ENCODE measurements at regions not wholly inside any gene's neighbourhood (a gene's known extent, or its start where the extent isn't known, plus 50 kb on each side); places are given as distances from the start of the nearest gene placed in this dataset.

- no peak for DNase-seq
These were observed 85.7 kb upstream of the SHB start for GRCh38 chr9:38154501-38155421.

DNA sequence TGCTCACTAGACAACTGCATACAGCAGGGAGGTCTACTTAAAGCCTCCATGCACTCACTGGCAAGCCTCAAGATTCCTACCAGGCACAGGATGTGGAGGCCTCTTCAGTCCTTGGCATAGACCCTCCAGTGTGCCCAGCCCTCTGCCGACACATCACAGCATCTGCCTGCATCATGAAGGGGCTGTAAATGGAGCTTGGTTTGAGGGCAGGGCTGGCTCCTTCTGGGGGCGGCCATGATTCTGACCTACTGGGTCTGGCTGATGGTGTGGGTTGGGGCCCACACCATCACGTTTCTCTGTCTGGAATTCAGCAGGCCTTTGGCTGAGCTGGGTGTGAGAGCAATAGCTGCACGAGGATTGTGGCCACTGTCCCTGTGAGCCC, 84.9 kb upstream of the SHB start:
- DNase-seq = no peak

DNA sequence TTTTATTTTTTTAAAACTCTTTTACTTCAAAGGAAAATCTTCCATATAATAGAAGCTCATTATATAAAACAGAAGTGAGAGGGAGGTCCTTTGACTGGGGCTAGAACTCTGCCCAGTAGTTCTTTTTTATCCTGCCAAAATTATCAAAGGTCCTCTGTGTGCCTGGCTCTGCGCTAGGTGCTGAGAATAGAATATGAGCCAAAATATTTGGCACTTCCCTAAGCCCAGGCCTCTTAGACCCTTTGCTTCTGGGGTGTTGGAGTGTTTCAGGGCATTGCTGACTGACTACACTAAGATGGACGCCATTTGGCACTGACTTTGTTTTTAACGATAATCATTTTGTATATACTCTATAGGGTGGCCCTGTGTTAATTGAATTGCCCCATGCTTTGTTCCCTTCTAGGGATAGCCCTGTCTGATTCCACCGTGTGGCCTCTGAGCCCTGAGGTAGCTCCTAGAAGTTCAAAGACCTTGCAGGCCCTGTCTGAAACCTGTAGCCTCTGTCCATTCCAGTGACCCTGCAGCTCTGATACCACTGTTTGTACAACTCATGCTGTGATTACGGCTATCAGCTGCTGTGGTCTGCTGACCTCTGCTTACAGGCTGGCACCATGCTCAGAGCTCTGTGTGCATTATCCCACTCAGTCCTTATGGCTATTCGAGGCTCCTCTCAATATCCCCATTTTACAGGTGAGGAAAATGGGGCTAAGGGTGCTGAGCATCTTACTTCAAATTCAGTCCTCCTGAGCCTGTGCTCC, 84.3 kb upstream of the SHB start:
- DNase-seq = no peak

GRCh38 chr9:38149647-38150046, 80.6 kb upstream of the SHB start:
- no peak for DNase-seq

DNA sequence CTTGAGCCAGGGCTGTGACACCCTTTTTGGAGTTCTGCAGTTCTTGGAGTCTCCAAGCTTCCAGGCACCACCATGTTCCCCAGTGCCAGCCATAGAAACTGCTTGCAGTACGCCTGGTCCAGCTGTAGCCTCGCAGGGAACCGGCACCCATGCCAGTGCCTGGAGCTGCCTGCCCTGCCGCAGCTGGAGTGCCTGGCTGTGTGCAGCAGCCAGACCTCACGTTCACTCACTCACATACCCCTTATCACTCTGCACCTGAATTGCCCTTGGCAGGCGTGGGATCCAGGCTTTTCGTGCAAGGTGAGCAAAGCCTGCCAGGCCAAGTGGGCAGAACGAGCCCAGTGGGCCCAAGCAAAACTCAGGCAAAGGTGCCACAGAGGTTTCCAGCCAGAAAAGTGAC, 77.8 kb upstream of the SHB start:
- no peak for DNase-seq

- no peak for DNase-seq
These were observed 76.6 kb upstream of the SHB start for GRCh38 chr9:38145526-38146053.

DNA sequence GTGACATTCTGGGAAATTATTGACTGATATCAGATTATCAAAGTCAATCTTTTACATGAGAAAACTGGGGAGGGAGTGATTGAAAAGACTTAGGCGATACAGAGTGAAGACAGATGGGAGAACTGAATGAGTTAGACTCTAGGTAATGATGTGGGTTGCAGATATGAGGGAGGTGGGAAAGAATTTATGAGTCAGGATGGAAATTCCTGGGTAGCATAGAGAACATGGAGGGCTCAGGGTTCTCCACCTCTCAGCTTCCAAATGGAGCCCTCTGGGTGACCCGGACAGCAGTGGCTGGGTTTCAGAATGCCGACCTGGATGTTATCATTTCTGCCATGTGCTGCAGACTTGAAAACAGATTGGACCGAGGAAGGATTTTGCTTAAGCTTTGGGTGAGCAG, 75.4 kb upstream of the SHB start:
- DNase-seq = no peak

GRCh38 chr9:38141746-38142591, 72.9 kb upstream of the SHB start:
- no peak for DNase-seq

- DNase-seq = no peak
These were observed 69.2 kb upstream of the SHB start for GRCh38 chr9:38138276-38138675.

- DNase-seq = no peak
These were observed 68.3 kb upstream of the SHB start for GRCh38 chr9:38137342-38137741.

DNA sequence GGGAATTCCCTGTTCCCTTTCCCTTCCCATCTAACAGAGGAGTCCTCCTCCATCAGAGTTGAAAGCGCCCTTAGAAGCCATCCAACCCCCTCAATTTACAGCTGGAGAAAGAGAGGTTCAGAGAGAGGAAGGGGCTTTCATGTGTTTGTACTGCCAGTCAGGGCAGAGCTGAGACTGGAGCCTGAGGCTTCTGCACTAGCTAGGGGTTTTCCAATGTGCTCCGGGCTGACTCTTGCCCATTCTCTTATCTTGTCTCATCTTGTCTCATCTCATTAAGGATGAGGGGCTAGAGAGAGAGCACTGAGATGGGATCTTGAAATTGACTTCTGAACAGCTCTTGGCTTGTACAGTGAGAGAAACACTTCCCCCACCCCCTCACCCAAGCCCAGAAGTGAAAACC, 67.4 kb upstream of the SHB start:
- no peak for DNase-seq

- no peak for DNase-seq
These were observed 65.7 kb upstream of the SHB start for GRCh38 chr9:38134611-38135237.

GRCh38 chr9:38133595-38133994, 64.6 kb upstream of the SHB start:
- DNase-seq = no peak

- no peak for DNase-seq
These were observed 63.9 kb upstream of the SHB start for GRCh38 chr9:38132956-38133355.

DNA sequence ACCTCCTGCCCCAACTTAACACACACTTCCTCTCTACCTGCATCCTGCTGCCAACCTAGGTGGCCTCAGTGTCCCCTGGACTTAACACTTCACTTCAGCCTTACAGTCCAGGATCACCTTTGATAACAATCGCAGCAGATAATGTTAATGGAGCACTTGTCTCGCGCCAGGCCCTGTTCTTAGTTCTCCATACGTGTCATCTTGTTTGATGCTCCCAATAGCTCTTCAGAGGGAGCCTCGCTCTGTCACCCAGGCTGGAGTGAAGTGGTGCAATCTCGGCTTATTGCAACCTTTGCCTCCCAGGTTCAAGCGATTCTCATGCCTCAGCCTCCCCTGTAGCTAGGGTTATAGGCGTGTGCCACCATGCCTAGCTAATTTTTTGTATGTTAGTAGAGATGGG, 62.7 kb upstream of the SHB start:
- DNase-seq = no peak

DNA sequence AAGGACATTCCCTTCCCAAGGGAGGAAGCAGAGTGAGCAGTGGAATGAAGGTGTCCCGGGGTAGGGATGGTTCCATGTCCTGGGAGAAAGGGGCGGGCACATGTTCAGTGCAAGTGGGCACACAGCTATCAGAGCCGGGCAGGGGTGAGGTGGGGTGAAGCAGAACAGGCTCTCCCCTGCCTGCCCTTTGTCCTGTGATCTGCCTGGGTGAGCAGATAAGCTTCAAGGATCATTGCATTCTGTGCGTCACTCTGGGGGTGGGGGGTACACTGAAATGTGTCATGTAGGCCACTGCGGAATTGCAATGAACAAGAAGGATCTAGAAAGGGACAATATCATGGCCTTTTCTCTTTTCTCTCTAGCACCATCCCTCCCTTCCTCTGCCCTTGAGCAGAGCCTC, 61.7 kb upstream of the SHB start:
- no peak for DNase-seq

- DNase-seq = no peak
These were observed 60.3 kb upstream of the SHB start for GRCh38 chr9:38129366-38129765.

GRCh38 chr9:38128752-38129270, 59.8 kb upstream of the SHB start:
- DNase-seq = no peak

GRCh38 chr9:38127271-38127839, 58.3 kb upstream of the SHB start:
- DNase-seq = no peak

GRCh38 chr9:38126730-38127129, 57.7 kb upstream of the SHB start:
- DNase-seq = no peak

- no peak for DNase-seq
These were observed 56.9 kb upstream of the SHB start for GRCh38 chr9:38125889-38126288.
